ENCODE measurements at regions not wholly inside any gene's neighbourhood (a gene's known extent, or its start where the extent isn't known, plus 50 kb on each side); places are given as distances from the start of the nearest gene placed in this dataset.

DNA sequence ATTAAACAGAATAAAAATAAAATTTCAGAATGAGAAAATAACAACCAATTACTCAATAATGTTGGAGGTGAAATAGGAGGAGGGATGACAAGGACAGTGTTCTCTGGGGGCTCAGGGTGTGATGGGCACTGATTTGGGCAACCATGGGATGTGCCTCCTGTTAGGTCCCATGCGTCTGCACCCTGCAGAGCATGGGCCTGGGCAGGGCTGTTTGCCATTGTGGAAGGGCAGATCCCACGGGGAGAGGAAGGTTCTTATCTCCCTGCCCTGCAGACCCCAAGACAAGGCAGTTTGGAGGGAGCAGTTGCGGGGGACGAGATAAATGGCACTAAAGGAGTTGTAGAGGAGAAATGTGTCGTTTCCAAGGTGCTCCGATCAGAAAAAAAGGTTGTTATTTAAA is 206.3 kb downstream of the THBS2 start:
- DNase-seq (ENCODE audit: low read depth): no peak

DNA sequence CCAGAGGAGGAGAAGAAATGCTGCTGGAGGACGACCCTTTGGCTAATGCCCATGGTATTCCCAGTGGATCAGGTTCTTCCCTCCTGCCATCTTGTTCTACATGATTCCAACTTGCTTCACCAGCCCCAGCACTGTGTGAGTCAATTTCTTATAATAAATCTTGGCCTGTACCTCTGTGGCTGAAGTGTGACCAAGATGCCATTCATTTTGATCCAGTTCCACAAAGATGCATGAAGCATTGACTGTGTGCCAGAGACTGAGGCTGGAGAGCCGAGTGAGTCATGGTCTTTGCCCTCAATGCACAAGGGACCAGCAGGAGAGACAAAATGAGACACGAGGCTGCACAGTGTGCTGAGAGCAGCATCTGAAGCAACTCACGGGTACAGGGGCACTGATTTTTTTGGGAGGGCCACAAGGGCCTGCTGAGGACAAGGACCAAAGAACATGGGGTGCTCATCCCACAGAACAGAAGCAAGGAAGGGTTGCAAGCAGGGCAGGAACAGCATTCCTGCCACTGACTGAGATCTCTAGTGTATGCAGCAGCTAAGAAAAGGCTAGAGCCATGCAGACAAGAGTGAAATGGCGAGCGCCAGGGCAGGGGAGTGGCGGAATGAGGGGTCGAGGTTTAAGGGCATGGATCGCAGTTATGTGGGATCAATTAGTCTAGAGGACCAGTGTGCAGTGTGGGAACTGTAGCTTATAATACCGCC is 207.0 kb downstream of the THBS2 start:
- DNase-seq (ENCODE audit: low read depth): no peak

DNA sequence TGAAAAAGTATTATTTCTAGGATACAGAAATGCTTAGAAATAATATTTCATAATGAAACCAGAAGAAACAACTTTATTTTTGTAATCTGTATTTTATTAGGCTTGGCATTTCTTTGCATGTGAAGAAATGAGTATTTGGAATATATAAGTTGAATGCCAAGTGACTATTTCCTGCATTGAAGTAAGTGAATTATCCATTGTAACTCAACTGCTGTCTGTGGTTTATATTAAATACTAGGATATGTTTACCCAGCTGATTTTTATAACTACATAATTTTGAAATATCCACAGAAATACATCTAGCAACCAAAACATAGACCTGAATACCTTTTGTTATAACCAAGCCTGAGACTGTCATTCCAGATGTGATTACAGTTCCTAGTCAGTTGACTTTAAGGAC is 207.6 kb downstream of the THBS2 start:
- DNase-seq (ENCODE audit: low read depth): no peak

DNA sequence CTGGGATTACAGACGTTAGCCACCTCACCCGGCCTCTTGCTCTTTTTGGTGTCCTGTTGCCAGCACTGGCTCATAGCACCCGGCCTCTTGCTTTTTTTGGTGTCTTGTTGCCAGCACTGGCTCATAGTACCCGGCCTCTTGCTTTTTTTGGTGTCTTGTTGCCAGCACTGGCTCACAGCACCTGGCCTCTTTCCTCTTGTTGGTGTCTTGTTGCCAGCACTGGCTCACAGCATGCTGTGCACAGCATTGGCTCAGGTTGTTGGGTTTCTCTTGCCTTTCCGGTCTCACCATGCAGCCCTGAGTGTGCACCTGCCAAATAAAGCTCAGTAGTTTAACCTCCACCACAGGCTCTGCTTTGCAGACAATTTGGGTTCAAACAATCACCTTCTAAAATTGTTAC is 208.2 kb downstream of the THBS2 start:
- no peak for DNase-seq (ENCODE audit: low read depth)

DNA sequence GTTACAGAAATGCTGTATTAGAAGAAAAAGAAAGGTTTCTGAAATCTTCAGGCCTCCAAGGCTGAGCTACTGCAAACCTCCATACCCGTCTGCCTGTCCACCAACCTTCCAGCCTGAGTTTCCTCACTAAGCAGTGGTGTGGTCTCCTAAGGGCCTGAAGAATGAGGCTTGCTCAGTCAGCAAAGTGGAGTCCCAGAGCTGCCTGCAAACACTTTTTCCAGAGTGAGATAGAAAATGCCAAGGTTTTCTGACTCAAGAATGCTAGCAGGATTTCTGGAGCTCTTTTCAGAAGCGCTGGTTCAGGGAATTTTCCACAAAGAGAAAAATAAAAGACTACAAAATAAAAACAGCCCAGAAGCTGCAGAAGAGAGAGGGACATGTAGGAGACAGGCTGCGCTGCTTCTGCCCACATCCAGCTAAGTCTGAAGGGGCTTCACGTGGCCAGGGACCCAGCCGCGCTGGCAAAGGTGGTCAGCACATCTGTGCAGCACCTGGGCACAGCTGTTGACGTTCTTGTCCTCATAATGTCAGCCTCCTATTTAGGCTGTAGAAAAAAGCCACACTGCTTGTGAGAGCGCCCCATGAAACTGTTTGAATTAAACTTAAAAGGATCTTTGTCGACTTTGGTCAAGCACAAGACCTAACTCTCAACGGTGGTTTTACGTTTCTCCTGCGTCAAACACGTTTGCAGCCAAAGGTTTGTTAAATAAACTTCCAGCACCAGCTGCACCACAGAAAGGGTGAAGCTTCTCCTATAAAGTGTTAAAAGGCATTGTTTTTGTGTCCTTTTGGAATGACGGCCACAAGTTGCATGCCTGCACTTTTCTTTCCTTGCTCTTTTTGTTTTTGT is 209.0 kb downstream of the THBS2 start:
- DNase-seq (ENCODE audit: low read depth): no peak

DNA sequence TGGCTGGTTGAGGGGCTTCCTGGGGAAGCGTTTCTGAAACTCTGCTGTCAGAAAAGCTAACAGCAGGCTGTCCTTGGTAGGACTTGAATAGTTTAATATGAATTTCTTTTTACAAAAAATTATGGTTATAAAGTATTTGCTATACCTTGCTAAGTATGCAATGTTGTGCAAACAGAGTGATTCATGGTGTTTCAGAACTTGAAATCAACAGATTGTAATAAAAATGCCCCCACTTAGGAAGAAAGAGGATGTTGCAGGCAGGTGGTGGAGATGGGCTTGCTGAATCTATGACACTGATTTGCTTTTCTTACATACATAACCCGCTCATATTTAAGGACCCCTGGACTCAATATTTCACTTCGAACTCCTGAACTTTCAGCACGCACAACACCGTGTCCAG is 211.6 kb downstream of the THBS2 start:
- no peak for DNase-seq (ENCODE audit: low read depth)

DNA sequence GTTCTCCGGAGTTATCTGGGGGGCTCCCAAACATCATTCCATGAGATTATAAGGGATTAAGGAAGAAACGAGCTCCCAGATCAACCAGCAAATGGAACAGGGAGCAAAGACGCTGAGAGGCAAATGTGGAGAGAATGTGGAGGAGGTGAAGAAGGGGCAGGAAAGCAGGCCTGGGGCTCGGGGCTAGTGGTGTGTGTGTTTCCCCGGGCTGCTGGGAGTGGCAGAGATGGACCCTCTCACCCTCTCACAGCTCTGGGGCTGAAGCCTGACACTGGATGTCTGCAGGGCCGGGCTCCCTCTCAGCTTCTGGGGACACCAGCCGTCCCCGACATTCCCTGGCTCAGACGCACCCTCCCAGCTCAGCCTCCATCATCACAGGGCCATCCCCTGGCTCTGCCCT is 212.6 kb downstream of the THBS2 start:
- DNase-seq (ENCODE audit: low read depth): no peak

DNA sequence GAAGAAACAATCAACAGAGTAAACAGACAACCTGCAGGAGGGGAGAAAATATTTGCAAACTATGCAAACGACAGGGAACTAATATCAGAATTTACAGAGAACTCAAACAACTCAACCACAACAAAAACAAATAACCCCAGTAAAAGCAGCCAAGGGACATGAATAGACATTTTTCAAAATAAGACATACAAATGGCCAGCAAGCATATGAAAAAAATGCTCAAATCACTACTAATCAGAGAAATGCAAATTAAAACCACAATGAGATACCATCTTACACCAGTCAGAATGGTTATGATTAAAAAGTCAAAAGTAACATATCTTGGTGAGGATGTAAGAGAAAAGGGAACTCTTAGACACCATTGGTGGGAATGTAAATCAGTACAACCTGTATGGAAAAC is 215.0 kb downstream of the THBS2 start:
- no peak for DNase-seq (ENCODE audit: low read depth)

DNA sequence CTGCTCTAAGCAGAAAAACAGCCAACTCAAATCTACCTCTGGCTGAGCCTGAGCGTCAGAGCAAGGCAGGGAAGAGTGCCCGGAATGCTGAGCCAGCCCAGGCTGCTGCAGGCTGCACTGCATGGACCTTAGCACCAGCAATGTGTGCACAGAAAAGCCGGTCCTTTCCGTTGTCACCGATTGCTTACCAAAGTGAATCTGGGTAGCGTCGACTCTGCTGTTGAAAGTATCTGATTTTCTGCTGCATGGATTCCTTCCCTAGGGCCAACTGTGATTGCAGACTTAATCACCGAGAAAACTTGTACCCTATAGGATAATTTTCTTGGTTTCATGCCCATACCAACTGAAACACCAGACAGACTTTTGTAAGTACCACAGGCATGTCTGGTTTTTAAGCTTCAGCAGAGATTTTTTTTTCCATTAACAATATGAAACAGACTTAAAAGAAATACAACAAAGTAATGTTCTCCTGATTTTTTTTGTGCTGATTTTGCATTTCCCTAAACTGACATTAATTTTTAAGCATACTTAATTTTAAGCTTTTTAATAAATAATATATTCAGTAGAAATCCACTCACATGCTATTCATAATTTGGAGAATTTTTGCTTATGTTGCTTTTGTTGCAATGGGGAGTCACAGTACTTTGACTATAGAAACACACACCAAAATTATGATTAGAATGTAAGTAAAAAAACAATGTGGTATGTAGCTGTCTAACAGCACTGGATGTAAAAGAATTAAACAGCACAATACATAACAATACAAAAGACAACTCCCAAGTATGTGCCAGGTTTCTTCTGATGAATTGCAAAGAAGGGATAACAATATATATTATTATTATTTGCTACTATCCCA is 218.0 kb downstream of the THBS2 start:
- DNase-seq (ENCODE audit: low read depth): no peak

DNA sequence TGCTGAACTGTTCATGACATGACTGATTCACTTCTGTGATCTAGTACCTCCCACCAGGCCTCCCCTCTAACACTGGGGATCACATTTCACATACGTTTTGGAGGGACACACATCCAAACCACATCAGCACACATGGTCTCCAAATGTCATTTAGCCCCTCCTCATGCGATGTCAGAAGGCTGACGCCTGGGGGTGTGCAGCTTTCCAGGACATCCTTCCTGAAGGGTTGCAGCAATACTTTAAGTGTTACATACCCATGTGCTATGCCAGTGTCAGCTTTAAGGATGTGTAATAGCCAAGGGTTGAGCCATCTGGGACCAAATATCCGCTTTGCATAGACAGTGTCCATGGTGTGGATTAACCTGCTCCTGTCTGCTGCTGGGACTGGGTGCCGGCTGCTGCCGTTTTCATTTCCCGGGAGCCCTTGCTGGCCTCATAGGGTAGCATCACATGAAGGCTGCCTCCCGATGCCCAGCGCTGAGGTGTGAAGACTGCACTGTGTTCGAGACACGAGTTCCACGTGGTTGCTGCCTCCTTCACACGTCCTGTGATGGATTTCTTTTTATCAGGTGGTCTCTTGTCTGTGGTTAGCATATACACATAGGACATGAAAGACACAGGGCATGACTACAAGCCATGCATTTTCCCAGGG is 219.0 kb downstream of the THBS2 start:
- no peak for DNase-seq (ENCODE audit: low read depth)

DNA sequence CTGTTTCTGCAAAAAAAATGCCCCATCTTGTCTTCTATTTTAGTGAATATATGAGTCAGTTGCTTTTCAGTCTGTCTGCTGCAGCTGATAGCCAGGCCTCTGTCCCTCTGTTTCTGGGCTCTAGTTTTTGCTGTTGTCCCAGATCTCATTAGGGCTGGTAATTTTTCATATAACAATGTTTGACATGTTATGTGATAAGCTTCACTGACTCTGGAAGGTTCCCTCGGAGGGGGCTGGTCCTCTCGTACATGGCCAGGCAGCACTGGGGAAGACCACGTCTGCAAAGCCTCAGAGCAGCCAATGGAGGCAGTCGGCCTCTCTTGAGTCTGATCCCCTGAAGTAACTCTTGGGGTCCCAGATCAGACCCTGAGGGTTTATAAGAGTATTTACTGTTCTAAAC is 223.8 kb downstream of the THBS2 start:
- no peak for DNase-seq (ENCODE audit: low read depth)

DNA sequence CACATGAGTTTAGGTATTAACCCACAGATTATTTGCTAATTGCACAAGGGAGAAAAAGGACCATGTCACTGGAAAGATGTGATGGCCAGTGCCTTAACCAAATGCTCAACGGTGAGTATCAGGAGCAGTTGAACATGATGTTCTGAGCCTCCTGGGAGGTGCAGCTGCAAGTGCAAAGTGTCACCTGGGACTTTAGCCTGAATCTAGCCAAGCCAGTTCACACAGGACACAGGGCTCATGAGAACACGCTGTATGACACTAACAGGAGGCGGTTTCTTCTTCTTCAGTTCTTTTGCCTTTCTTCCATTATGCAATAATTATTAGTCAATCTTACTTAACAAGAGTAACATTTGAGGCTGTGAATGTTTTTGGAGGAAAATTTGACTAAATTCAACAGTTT is 225.3 kb downstream of the THBS2 start:
- no peak for DNase-seq (ENCODE audit: low read depth)

DNA sequence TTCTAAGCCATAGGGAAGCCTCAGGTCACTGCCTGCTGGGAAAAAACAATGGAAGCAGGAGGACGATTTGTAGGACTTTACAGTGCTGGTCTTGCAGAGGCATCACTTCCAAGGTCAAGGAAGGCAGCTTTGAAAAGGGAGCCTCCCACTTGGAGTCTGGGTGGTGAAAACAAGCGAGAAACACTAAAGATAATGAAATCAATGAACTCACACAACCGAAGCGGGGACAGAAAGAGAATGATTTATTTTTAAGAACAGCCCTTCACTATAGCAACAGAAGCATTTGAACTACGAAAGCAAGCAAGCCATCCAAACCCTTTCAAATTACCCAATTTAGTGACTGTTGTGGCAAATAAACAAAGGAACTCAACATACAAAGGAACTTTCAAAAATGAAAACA is 227.5 kb downstream of the THBS2 start:
- no peak for DNase-seq (ENCODE audit: low read depth)

DNA sequence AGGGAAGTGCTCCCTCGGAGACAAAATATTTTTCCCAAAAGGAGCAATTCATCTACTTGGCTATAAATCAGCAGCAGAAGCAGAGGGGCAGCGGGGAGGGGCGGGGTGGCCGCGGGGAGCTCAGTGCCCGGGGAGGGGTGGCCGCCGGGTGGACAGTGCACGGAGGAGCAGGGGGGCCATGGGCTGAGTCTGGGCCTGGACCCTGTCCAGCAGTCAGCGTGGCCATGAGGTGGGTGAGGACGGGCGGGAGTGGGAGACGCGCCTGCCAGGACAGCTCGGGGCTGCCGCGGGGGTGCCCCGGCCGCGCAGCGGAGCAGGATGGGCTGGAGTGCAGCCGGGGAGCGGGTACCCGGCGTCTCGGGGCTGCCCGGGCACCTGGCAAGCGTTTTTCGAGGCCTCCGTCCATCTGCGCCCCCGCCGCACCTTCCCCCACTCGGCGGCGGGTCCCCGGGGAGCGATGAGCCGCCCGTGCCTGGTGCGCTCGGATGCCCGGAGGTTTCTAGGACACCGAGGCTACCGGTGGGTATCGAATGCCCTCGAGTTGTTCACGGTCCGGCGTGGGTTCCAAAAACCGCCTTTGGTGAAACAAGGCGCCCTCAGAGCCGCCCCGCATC is 229.5 kb downstream of the THBS2 start:
- DNase-seq (ENCODE audit: low read depth): no peak

DNA sequence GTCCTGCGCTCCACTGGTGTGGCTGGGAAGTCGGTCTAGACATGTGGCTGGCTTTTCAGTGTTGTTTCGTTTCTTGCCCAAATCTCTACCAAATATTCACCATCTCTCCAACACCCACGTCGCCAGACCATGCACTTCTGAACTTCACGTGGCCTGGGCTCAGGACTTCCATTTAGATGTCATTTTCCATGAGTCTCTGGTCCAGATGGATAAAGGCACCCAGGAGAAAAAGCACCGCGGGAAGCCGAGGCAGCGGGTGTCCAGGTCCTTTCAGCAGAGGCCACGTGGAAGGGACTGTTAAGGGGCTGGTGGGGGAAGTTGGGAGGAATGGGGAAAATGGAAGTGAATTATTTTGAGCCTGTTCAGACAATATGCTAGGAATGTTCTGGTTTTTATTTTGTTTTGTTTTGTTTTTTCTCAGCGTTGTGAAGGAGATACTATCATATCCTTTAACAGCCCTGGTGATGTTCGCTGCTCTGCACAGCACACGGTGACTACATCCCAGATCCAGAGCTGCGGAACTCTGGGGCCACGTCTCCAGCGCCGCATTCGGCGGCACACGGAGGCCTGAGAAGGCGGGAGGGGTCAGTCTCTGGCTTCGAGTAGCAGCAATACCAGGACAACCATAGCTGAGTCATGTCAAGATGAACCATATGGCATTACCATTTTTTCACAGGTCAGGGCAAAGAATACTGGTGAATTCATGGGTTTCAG is 230.3 kb downstream of the THBS2 start:
- DNase-seq (ENCODE audit: low read depth): no peak

DNA sequence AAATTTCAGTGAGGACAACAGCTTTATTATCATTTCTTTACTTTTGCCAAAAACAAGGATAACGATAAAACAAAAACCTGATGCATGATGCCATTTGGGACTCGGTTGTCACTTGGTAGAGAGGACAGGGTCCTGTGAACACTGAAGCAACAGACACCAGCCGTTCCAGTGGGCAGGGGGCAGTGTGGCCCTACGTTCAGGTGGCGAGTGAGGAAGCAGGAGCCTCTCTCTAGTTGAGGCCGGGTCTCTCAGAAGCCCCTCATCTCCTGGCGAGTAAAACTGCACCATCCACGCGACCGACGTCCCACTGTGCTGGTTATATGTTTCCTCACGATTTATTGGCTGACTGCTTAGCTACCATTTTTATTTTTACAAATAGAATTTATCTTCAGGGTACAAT is 231.6 kb downstream of the THBS2 start:
- no peak for DNase-seq (ENCODE audit: low read depth)

DNA sequence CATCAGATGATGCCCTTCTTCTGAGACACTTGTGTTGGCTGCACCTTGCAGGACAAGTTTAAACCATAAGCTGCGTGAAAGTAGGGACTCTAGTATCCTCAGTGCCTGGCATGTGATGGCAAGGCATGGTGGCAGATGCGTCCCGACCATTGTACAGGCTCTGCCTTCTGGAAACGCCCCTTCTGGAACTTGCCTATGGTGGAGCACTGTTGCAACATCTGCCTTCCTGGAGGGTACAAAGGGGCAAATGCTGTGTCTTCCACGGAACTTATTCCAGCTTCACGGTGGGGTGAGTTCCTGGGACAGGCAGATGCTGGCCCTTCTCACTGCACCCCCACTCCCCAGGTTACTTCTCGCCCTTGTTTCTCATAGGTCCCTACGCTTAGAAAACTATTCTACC is 232.8 kb downstream of the THBS2 start:
- DNase-seq (ENCODE audit: low read depth): no peak

DNA sequence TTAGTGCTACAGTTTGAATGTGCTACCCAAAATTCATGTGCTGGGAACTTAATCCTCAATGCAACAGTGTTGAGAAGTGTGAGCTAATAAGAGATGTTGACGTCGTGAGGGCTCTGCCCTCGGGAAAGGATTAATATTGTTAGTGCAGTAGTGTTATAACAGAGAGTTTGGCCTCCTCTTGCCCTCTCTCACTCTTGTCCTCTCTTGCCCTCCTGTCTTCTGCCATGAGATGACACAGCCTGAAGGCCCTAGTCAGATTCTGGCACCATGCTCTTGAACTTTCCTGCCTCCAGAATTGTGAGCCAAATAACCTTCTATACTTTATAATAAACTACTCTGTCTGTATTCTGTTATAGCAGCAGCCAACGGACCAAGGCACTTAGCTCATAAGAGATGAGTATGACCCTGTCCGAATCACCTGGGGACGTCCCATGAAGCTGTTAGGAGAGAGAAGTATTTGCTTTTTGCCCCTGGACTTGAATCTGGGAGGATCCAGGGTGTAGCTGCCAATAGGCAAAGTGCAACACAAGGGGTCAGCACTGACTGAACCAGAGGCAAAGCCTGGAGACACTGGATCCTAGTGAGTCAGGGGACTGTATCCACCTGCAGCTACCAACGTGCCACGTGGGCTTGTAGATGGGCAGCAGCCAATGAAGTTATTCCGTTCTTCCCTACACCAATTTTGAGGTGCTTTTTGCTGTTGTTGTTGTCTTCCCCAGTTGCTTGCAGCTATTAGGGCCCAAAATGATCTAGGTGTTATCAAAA is 233.7 kb downstream of the THBS2 start:
- DNase-seq (ENCODE audit: low read depth): no peak

DNA sequence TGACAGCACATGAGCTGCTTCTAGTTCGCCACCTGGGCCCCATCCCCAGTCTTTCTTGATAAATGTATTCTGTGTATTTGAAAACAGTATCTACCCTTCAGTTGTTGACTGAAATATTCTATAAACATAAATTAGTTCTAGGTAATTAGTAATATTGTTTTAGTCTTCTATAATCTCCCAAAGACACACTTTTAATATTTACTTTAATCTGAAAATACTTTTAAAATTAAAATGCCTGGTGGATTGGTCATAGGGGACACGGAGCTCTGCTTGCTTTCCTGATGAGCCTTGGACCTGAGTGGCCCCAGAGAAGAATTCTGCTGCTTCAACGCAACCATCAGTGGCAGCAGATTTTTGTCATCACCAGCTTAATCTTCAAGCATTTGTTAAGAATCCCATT is 234.5 kb downstream of the THBS2 start:
- DNase-seq (ENCODE audit: low read depth): no peak

DNA sequence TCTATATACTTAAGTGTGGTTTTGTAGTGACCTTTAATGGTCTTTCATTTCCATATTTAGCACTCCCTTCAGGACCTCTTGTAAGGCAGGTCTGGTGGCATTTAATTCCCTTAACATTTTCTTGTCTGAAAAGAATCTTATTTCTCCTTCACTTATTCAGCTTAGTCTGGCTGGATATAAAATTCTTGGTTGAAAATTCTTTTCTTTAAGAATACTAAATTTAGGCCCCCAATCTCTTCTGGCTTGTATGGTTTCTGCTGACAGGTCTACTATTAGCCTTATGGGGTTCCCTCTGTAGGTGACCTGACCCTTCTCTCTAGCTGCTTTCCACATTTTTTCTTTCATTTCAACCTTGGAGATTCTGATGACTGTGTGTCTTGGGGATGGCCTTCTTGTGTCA is 236.9 kb downstream of the THBS2 start:
- no peak for DNase-seq (ENCODE audit: low read depth)

All from T follicular helper cell (primary cell).